Fibroblast of skin of right biceps (primary cell): ENCODE measurements at regions not wholly inside any gene's neighbourhood (a gene's known extent, or its start where the extent isn't known, plus 50 kb on each side); places are given as distances from the start of the nearest gene placed in this dataset.
"Not testable (repeated sequence)": the region's sequence is repeated elsewhere in the genome, so short reads cannot be mapped to it uniquely, and the experiment has no call there.

ENCODE experiments used
- DNase-seq: peaks from one replicate; pipeline ENCODE4 v3.0.0-alpha.2; 2013

DNA sequence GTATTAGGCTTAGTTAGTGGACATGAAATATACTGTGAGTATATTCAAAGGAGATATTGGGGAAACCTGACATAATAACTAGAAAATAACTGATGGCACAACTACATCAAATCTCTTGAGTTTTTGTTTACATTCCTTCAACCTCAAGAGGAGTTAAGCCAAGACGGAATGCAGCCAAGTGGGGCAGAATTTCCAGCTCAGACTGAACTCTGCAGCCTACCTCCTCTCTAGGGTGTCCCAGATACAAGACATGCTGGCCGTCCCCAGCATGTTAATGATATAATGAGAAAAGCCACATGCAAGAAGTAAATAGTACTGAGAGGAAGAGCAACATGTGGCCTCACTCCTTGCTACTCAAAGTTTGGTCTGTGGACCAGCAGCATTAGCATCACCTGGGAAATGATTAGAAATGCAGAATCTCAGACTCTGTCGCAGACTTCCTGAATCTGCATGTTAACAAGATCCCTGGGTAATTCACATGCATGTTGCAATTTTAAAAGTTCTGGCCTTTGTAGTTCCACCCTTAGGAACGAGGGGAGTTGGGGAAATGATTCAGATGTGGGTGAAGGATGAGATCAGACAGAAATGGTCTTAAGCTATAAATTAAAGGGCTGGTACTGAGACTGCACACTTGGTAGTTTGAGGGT lies 118.4 kb upstream of the CACUL1 start:
- peak; percentile 7 for DNase-seq

- DNase-seq, result no peak
Observed at GRCh38 chr10:118873738-118874105, 119.0 kb upstream of the CACUL1 start.

DNA sequence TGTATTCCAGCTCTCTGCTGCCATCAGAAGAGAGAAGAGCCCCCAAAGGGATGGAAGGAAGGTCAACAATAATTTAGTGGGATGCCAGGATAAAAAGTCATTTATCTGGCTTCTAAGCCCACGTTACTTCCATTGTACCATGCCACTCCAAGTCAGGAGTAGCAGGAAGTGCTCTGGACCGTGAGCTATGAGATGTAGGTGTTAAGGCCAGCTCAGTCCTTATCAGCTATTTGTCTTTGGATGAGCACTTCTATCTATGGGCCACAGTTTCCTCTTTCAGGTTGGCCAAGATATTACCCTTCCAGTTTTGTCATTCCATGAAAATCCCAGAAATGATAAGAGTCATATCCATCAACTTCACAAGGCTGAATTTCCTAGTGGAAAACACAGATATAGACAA lies 119.4 kb upstream of the CACUL1 start:
- DNase-seq, result no peak

GRCh38 chr10:118875087-118875486 lies 120.3 kb upstream of the CACUL1 start:
- DNase-seq, result no peak

DNA sequence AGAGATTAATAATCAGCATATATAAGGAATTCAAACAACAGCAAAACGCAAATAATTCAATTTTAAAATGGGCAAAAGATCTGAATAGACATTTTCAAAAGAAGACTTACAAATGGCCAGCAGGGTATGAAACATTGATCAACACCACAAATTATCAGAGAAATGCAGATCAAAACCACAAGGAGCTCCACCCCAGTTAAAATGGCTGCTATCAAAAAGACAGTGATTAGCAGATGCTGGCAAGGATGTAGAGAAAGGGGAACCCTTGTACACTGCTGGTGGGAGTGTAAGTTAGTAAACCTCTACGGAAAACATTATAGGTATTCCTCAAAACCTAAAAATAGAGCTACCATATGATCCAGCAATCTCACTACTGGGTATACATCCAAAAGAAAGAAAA lies 128.0 kb upstream of the CACUL1 start:
- DNase-seq, result no peak

DNA sequence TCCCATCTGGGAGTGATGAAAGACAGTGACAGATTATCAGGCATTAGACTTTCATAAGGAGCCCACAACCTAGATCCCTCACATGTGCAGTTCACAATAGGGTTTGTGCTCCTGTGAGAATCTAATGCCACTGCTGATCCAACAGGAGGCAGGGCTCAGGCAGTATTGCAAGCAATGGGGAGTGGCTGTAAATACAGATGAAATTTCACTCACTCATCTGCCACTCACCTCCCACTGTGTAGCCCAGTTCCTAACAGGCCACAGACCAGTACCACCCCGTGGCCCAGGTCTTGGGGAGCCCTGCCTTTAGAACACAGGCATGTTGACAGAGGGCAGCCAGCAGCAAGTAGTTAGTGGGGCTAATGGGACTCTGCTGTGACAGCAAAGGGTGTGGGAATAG lies 137.3 kb upstream of the NANOS1 start:
- DNase-seq, result no peak

GRCh38 chr10:118894891-118895290 lies 134.6 kb upstream of the NANOS1 start:
- not testable (repeated sequence) for DNase-seq

GRCh38 chr10:118900617-118901016 lies 128.9 kb upstream of the NANOS1 start:
- DNase-seq, result no peak

GRCh38 chr10:118901380-118901779 lies 128.1 kb upstream of the NANOS1 start:
- DNase-seq, result no peak

GRCh38 chr10:118901906-118902305 lies 127.6 kb upstream of the NANOS1 start:
- no peak for DNase-seq

DNA sequence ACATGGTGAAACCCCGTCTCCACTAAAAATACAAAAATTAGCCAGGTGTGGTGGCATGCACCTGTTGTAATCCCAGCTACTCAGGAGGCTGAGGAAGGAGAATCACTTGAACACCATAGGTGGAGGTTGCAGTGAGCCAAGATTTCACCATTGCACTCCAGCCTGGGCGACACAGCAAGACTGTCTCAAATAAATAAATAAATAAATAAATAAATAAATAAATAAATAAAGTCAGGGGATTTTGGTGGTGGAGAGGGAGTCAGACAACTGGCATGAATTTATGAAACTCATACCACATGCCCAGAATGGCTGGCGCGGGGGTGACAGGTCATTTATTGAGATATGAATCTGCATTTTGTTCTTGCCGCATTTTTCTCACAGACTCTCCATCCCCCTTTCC lies 126.9 kb upstream of the NANOS1 start:
- DNase-seq, result not testable (repeated sequence)

- no peak for DNase-seq
Observed at GRCh38 chr10:118903251-118903650, 126.3 kb upstream of the NANOS1 start.

GRCh38 chr10:118903691-118904090 lies 125.8 kb upstream of the NANOS1 start:
- no peak for DNase-seq

DNA sequence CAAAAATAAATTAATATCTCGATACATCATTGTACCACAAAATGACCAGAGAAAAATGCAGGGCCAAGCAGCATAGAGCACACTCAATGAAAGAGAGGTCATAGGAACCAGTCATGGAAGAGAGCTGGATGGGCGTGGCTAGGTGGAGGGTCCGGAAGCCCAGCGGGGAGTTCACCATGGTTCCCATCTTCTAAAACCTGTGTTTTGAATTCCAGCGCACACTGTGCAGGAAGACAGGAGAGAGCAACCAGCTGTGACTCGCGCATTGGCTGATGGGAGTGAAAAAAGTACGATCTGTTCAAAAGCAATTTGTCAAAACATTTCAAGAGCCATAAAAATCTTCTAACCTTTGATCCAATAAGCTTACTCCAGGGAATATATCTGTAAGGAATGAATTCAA lies 125.2 kb upstream of the NANOS1 start:
- DNase-seq, result no peak

DNA sequence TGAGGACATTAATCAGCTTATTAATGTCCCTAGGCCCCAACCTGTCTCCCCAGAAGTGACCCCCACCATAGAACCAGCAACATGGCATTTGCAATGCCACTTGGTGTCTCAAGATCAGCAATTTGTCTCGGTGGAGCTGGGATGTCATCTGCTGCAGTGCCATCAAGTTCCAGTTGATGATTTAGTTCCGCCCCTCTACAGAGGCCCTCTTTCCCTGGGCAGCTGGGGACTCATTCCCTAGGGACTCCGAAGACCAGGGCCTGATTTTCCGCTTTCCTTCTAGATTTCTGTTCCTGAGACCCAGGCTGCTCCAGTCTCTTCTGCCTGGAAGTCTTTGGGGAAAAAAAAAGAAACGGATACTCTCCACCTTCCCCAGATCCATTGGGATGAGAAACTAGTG lies 122.5 kb upstream of the NANOS1 start:
- no peak for DNase-seq

- no peak for DNase-seq
Observed at GRCh38 chr10:118908557-118909256, 120.8 kb upstream of the NANOS1 start.

DNA sequence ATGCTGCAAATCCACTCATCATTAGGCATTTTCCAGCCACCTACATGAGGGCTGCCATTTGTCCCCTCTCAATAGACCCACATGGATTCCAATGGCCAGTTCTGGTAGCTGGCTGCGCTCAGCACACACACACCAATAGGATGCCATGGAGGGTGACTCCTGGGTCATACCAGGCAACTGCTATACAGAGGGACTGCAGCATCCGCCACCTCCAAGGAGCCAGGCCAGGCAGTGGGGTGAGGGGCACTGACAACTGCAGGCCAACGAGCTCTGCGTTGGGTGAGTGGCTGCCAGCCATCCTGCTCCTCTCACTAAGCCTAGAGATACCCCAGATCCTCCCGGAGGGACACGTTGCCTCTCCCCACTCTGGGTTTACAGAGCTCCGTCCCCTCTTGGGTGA lies 118.8 kb upstream of the NANOS1 start:
- DNase-seq, result no peak

- DNase-seq, result peak; percentile 3
Observed at GRCh38 chr10:118911363-118911762, 118.2 kb upstream of the NANOS1 start.

DNA sequence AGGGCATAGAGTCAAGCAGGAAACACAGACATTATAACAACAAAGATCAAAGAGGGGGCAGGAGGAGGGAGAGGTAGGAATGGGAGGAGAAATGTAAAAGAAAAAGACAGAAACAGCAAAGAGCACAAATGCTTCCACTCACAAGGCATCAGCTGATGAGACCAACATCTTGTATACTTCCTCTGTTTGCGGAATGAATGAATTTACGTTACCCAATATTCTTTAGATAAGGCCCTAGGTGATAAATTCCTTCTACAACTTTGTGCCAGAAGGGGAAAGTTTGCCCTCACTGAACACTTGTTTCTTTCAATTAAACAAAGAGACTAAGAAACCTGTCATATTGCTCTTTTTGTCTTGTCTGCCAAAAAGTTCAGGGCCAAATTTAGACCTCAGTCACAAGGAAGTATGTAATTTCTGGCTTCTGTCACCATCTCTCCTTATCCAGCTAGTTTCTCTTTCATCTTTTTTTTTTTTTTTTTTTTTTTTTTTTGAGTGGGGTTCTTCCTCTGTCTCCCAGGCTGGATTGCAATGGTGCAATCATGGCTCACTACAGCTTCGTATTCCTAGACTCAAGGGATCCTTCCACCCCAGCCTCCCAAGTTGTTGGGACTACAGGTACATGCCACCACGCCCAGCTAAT lies 116.4 kb upstream of the NANOS1 start:
- no peak for DNase-seq

DNA sequence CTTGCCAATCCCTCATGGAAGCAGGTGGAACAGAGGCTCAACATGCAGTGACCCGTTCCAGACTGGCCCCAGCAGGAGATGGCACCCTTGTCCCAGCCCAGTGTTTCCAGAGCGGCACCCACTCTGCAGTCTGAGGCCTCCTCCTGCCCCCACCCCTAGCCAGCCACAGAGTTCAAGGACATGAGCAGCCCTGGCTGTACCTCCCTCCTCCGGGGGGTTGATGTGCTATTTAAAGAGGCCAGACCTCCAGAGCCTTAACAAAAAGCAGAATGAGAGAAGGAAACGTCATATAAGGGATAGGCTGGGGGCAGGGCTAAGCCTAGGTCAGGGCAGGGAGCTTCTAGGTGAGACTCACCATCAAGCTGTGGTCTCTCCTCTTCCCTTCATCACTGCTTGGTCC lies 115.7 kb upstream of the NANOS1 start:
- DNase-seq, result no peak

- DNase-seq, result no peak
Observed at GRCh38 chr10:118914629-118915028, 114.9 kb upstream of the NANOS1 start.

- no peak for DNase-seq
Observed at GRCh38 chr10:118915161-118915560, 114.4 kb upstream of the NANOS1 start.

- DNase-seq, result no peak
Observed at GRCh38 chr10:118916777-118917176, 112.7 kb upstream of the NANOS1 start.

GRCh38 chr10:118917701-118918100 lies 111.8 kb upstream of the NANOS1 start:
- no peak for DNase-seq

DNA sequence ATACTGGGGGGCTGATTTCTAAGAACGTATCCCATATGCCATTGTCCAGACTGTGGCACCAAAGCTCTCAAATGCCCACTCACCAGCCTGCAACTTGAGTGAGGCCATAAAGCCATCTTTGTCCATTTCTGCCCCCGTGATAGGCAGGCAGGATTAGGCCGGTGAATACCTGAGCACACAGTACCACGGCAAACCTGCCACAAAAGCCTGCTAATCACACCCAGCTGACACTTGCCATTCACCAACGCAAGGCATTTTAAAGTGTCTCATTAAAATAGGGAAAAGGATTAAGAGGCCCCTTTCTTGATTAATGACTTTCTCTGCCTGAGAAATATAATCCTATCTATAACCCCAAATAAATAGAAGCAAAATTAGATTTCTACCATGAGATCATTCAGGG lies 111.4 kb upstream of the NANOS1 start:
- no peak for DNase-seq
